Fibroblast of lung (primary cell): ENCODE measurements at regions not wholly inside any gene's neighbourhood (a gene's known extent, or its start where the extent isn't known, plus 50 kb on each side); places are given as distances from the start of the nearest gene placed in this dataset.

Experiments
- DNase-seq, 2 donors: peaks; one replicate each; pipeline versions ENCODE4 v3.0.0 to v3.0.0-alpha.2; 2010; ENCODE audit warnings: low read depth in 2 of 2
- H2AFZ ChIP-seq: 2 replicates; pipeline ENCODE4 v1.5.1; 2012; ENCODE audit warnings: low read length, control low read depth, inconsistent platforms
- H3K27ac ChIP-seq: 2 replicates; pipeline ENCODE4 v1.5.1; 2011; ENCODE audit warnings: low read length, control low read depth; ENCODE audit not compliant: insufficient read depth
- H3K27me3 ChIP-seq: 2 replicates; pipeline ENCODE4 v1.5.1; 2011; ENCODE audit warnings: mild to moderate bottlenecking, low read length; ENCODE audit not compliant: control insufficient read depth, insufficient read depth
- H3K36me3 ChIP-seq: 2 replicates; pipeline ENCODE4 v1.5.1; 2011; ENCODE audit warnings: low read length; ENCODE audit not compliant: control insufficient read depth, insufficient read depth
- H3K4me1 ChIP-seq: 2 replicates; pipeline ENCODE4 v1.5.1; 2011; ENCODE audit warnings: low read length; ENCODE audit not compliant: control insufficient read depth, insufficient read depth; ENCODE audit errors: extremely low read depth
- H3K4me2 ChIP-seq: 2 replicates; pipeline ENCODE4 v1.5.1; 2011; ENCODE audit warnings: low read length, control low read depth; ENCODE audit not compliant: insufficient read depth; ENCODE audit errors: extremely low read depth
- H3K4me3 ChIP-seq, 4 experiments: fragments of 200-600 bp in 1 of 4; sonication (generic) in 1 of 4; replicated peaks in 1 of 4; 2 replicates each; pipeline ENCODE4 v1.5.1; 2011 to 2016; ENCODE audit warnings: low read length in 4 of 4, low read depth in 3 of 4, mild to moderate bottlenecking in 3 of 4, control low read depth in 2 of 4, inconsistent platforms in 1 of 4, mixed read lengths in 1 of 4; ENCODE audit not compliant: insufficient read depth in 1 of 4; ENCODE audit errors: control extremely low read depth in 1 of 4
- H3K79me2 ChIP-seq: 2 replicates; pipeline ENCODE4 v1.5.1; 2012; ENCODE audit warnings: mild to moderate bottlenecking, low read length, inconsistent platforms; ENCODE audit not compliant: control insufficient read depth, insufficient read depth
- H3K9ac ChIP-seq: 2 replicates; pipeline ENCODE4 v1.5.1; 2011; ENCODE audit warnings: mild to moderate bottlenecking, low read length, control low read depth; ENCODE audit not compliant: insufficient read depth
- H3K9me3 ChIP-seq: 2 replicates; pipeline ENCODE4 v1.5.1; 2012; ENCODE audit warnings: low read depth, low read length; ENCODE audit not compliant: control insufficient read depth, insufficient read depth
- H4K20me1 ChIP-seq: 2 replicates; pipeline ENCODE4 v1.5.1; 2011; ENCODE audit warnings: low read length; ENCODE audit not compliant: control insufficient read depth, insufficient read depth; ENCODE audit errors: extremely low read depth
- EZH2 ChIP-seq: IDR thresholded peaks from 2 replicates; pipeline ENCODE4 v1.5.1; 2012; ENCODE audit warnings: low read length, control low read depth, mild to moderate bottlenecking; ENCODE audit errors: missing control alignments
- TF ChIP-seq, protein P1 (sequence below), 2 donors: IDR thresholded peaks in 1 of 2; conservative IDR thresholded peaks in 1 of 2; 1 replicate in 1 of 2; 2 replicates in 1 of 2; pipeline ENCODE4 v1.5.1; 2011 to 2012; ENCODE audit warnings: low read length in 2 of 2, control low read depth in 1 of 2, inconsistent platforms in 1 of 2, low read depth in 1 of 2, mild to moderate bottlenecking in 1 of 2

DNA sequence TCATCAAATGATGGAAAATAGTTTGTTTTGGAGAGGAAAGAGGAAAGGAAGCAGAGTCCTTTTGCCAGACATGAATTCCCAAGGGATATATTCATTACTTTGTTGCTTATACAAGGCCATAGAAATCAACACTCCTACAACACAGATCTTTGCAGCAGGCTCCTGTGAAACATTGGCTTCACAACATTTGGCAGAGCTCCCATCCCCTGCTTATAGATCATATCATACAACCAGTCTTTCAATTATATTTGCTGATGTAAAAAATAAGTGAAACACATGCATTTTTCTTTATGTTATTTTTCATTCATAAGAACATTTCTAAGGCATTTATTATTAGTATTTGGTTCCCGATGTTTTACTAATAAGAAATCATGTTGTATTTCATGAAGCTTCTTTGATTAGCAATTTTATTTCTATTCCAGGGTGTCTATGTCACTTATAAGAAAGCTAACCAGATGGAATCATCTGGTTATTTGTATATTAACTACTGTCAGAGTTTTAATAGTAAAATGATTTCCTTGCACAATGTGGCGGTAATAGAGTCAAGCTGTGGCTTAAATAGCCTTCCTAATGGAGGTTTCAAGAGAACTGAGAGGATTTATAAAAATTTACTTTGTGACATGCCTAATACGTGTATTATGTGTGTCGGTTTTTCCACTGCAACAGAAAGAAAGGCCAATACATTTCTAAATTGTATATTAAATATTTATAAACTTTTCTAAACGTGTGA, 470.3 kb upstream of the NCAM2 start:
- H3K79me2 ChIP-seq, result no peaks in the 10 kb centered on the region
- H3K27me3 ChIP-seq, result no peaks in the 10 kb centered on the region
- no peak overlapping the region for H3K4me3 ChIP-seq
- H3K27ac ChIP-seq, result no peak overlapping the region
- no peak overlapping the region for H3K4me2 ChIP-seq
- H4K20me1 ChIP-seq, result no peaks in the 10 kb centered on the region
- H2AFZ ChIP-seq, result no peak overlapping the region
- H3K9me3 ChIP-seq, result no peaks in the 10 kb centered on the region
- no peaks in the 10 kb centered on the region for H3K36me3 ChIP-seq
- no peak overlapping the region for H3K9ac ChIP-seq
- H3K4me1 ChIP-seq, result no peaks in the 10 kb centered on the region
- DNase-seq, result no peak
- TF ChIP-seq, protein P1, sequence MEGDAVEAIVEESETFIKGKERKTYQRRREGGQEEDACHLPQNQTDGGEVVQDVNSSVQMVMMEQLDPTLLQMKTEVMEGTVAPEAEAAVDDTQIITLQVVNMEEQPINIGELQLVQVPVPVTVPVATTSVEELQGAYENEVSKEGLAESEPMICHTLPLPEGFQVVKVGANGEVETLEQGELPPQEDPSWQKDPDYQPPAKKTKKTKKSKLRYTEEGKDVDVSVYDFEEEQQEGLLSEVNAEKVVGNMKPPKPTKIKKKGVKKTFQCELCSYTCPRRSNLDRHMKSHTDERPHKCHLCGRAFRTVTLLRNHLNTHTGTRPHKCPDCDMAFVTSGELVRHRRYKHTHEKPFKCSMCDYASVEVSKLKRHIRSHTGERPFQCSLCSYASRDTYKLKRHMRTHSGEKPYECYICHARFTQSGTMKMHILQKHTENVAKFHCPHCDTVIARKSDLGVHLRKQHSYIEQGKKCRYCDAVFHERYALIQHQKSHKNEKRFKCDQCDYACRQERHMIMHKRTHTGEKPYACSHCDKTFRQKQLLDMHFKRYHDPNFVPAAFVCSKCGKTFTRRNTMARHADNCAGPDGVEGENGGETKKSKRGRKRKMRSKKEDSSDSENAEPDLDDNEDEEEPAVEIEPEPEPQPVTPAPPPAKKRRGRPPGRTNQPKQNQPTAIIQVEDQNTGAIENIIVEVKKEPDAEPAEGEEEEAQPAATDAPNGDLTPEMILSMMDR (conservative IDR thresholded peaks at IDR 0.05 in 1 of 2, IDR thresholded peaks at IDR 0.05 in 1 of 2; ENCODE audit: low read depth in 1 of 2, low read length in 2 of 2), result no peak
- TF ChIP-seq EZH2, result no peak

DNA sequence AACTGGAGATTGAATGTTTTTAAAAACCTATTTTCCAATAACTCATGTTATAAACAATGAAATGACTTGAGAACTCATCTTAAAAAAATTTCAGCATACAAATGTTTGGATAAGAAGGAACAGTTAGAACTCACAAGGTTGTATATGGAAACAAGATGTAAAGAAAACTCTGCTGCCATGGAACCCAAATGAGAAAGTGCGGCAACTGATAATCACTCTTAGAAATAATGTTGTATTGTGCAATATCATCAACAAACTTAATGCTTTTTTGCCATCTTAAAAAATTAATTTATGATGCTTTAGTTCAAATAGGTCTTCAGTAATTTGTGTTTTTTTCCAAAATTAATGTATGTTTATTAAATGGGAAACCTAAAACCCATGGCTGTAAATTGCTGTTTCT, 461.1 kb upstream of the NCAM2 start:
- TF ChIP-seq, protein P1 (conservative IDR thresholded peaks at IDR 0.05 in 1 of 2, IDR thresholded peaks at IDR 0.05 in 1 of 2; ENCODE audit: low read depth in 1 of 2, low read length in 2 of 2), result no peak
- no peak for TF ChIP-seq EZH2
- Histone ChIP-seq H3K79me2 (no peaks in the 10 kb centered on the region), H2AFZ (no peak overlapping the region), H3K4me2 (no peak overlapping the region), H3K9me3 (no peaks in the 10 kb centered on the region), H3K27me3 (no peaks in the 10 kb centered on the region), H3K4me3 (no peak overlapping the region), H3K9ac (no peak overlapping the region), H3K36me3 (no peaks in the 10 kb centered on the region), H3K27ac (no peak overlapping the region), H4K20me1 (no peaks in the 10 kb centered on the region), H3K4me1 (no peaks in the 10 kb centered on the region)
- no peak for DNase-seq

DNA sequence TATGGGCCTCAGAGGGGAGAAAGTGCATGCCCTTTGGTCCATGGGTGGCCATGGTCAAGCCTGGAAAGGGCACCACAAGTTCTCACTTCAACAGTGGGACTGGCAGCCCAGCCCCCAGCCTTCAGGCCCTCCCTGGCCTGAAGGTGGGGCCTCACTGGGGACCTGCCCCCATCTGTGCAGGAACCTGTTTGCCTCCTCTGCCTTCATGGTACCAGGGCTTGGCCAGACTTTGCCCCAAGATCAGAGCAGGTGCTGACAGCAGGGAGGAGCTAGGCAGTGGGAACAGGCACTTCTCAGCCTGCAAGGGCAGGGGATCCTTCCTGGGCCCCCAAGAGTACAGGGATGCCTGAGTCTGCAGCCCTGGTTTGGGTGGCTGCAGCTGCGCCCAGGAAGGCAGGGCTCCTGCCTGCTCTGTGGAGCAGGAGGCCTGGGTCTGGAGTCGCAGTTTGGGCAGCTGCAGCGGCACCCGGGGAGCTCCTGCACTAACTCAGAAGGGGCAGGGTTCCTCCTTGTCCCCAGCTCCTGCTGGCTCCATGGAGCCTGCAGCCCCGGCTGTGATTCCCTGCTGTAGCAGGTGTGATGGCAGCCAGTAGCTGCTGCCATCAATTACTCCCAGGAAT, 460.1 kb upstream of the NCAM2 start:
- H3K9me3 ChIP-seq, result no peaks in the 10 kb centered on the region
- H3K27me3 ChIP-seq, result no peaks in the 10 kb centered on the region
- no peak overlapping the region for H3K4me3 ChIP-seq
- no peaks in the 10 kb centered on the region for H3K4me1 ChIP-seq
- H3K79me2 ChIP-seq, result no peaks in the 10 kb centered on the region
- H3K36me3 ChIP-seq, result no peaks in the 10 kb centered on the region
- no peak overlapping the region for H3K27ac ChIP-seq
- H3K4me2 ChIP-seq, result no peak overlapping the region
- no peaks in the 10 kb centered on the region for H4K20me1 ChIP-seq
- no peak for DNase-seq
- H2AFZ ChIP-seq, result no peak overlapping the region
- no peak for TF ChIP-seq EZH2
- TF ChIP-seq, protein P1 (conservative IDR thresholded peaks at IDR 0.05 in 1 of 2, IDR thresholded peaks at IDR 0.05 in 1 of 2; ENCODE audit: low read depth in 1 of 2, low read length in 2 of 2), result no peak
- no peak overlapping the region for H3K9ac ChIP-seq
